GM23338 (cell line): ENCODE measurements at regions not wholly inside any gene's neighbourhood (a gene's known extent, or its start where the extent isn't known, plus 50 kb on each side); places are given as distances from the start of the nearest gene placed in this dataset.
"Not testable (repeated sequence)": the region's sequence is repeated elsewhere in the genome, so short reads cannot be mapped to it uniquely, and the experiment has no call there.

ENCODE experiments used
- ATAC-seq: fragments of 200-7000 bp; cut with Tn5 transposase; 3 replicates; pipeline ENCODE4 v1.9.1; 2020
- DNase-seq: peaks from one replicate; pipeline ENCODE4 v3.0.0-alpha.2; 2015; ENCODE audit warnings: low spot score
- H2AFZ ChIP-seq: fragments of 200-600 bp; sonication (generic); 2 replicates; pipeline ENCODE4 v1.8.0; 2016; ENCODE audit warnings: antibody characterized with exemption, mild to moderate bottlenecking, moderate library complexity
- H3F3A ChIP-seq: fragments of 200-600 bp; sonication (generic); replicated peaks from 2 replicates; pipeline ENCODE4 v1.8.0; 2017; ENCODE audit warnings: antibody characterized with exemption, mixed run types, low read depth
- H3K27ac ChIP-seq: fragments of 200-600 bp; sonication (generic); 2 replicates; pipeline ENCODE4 v1.6.1; 2016; ENCODE audit warnings: low read depth
- H3K27me3 ChIP-seq: fragments of 200-600 bp; sonication (generic); 2 replicates; pipeline ENCODE4 v1.8.0; 2016; ENCODE audit warnings: mild to moderate bottlenecking, mixed run types, moderate library complexity; ENCODE audit not compliant: insufficient read depth
- H3K36me3 ChIP-seq: fragments of 200-600 bp; sonication (generic); 2 replicates; pipeline ENCODE4 v1.8.0; 2016; ENCODE audit warnings: mild to moderate bottlenecking; ENCODE audit not compliant: insufficient read depth
- H3K4me1 ChIP-seq: fragments of 200-600 bp; sonication (generic); 2 replicates; pipeline ENCODE4 v1.8.0; 2016; ENCODE audit warnings: mild to moderate bottlenecking, moderate library complexity; ENCODE audit not compliant: insufficient read depth
- H3K4me2 ChIP-seq: fragments of 200-600 bp; sonication (generic); 2 replicates; pipeline ENCODE4 v1.7.1; 2017; ENCODE audit warnings: mixed run types
- H3K4me3 ChIP-seq: fragments of 200-600 bp; sonication (generic); 2 replicates; pipeline ENCODE4 v1.6.1; 2016; ENCODE audit warnings: mixed run types
- H3K79me2 ChIP-seq: fragments of 200-600 bp; sonication (generic); replicated peaks from 2 replicates; pipeline ENCODE4 v1.8.0; 2017; ENCODE audit warnings: mild to moderate bottlenecking; ENCODE audit not compliant: insufficient read depth
- H3K9me2 ChIP-seq: fragments of 200-600 bp; sonication (generic); 2 replicates; pipeline ENCODE4 v1.8.0; 2017; ENCODE audit not compliant: insufficient read depth
- H4K20me1 ChIP-seq: fragments of 200-600 bp; sonication (generic); replicated peaks from 2 replicates; pipeline ENCODE4 v1.8.0; 2017; ENCODE audit warnings: mild to moderate bottlenecking; ENCODE audit not compliant: insufficient read depth
- H3K27ac Mint-ChIP-seq: 2 replicates; pipeline ENCODE4 v1.8.0; 2020; ENCODE audit warnings: inconsistent platforms, mild to moderate bottlenecking, moderate library complexity, mixed read lengths
- H3K27me3 Mint-ChIP-seq: 3 replicates; pipeline ENCODE4 v1.8.0; 2022; ENCODE audit warnings: low read depth, mild to moderate bottlenecking, moderate library complexity, mixed read lengths, inconsistent platforms; ENCODE audit not compliant: insufficient read depth, poor library complexity
- H3K36me3 Mint-ChIP-seq: 3 replicates; pipeline ENCODE4 v1.8.0; 2021; ENCODE audit warnings: low read depth, mild to moderate bottlenecking, inconsistent platforms, moderate library complexity, mixed read lengths
- H3K4me1 Mint-ChIP-seq: 3 replicates; pipeline ENCODE4 v1.8.0; 2020; ENCODE audit warnings: mild to moderate bottlenecking, inconsistent platforms, mixed read lengths
- H3K4me3 Mint-ChIP-seq: 3 replicates; pipeline ENCODE4 v1.8.0; 2021; ENCODE audit warnings: moderate library complexity, mild to moderate bottlenecking, inconsistent platforms, mixed read lengths
- H3K9me3 Mint-ChIP-seq: 3 replicates; pipeline ENCODE4 v1.8.0; 2020; ENCODE audit warnings: moderate library complexity, mild to moderate bottlenecking, inconsistent platforms, mixed read lengths

GRCh38 chr2:110277054-110277453 lies 64.7 kb upstream of the MTLN start:
- not testable (repeated sequence) for H3K79me2 ChIP-seq, DNase-seq, H3K4me1 Mint-ChIP-seq, H3K27me3 Mint-ChIP-seq, H3K4me3 Mint-ChIP-seq, H3K27me3 ChIP-seq, H4K20me1 ChIP-seq, H3K4me3 ChIP-seq, H3K9me2 ChIP-seq, H3K4me2 ChIP-seq, H3F3A ChIP-seq, H3K36me3 ChIP-seq, H3K27ac ChIP-seq, H2AFZ ChIP-seq, H3K36me3 Mint-ChIP-seq, ATAC-seq, H3K9me3 Mint-ChIP-seq, H3K4me1 ChIP-seq, H3K27ac Mint-ChIP-seq

- not testable (repeated sequence) for H3K27ac Mint-ChIP-seq, H3K27ac ChIP-seq, H3K4me2 ChIP-seq, ATAC-seq, H3K4me1 Mint-ChIP-seq, H3K4me3 Mint-ChIP-seq, H3K4me1 ChIP-seq, H3K27me3 ChIP-seq, H2AFZ ChIP-seq, H3K79me2 ChIP-seq, H4K20me1 ChIP-seq, H3K9me3 Mint-ChIP-seq, H3K9me2 ChIP-seq, H3F3A ChIP-seq, H3K36me3 Mint-ChIP-seq, H3K4me3 ChIP-seq, DNase-seq, H3K27me3 Mint-ChIP-seq, H3K36me3 ChIP-seq
Observed at GRCh38 chr2:110276092-110276491, 63.7 kb upstream of the MTLN start.

GRCh38 chr2:110269674-110270073 lies 57.3 kb upstream of the MTLN start:
- DNase-seq, H3K4me3 Mint-ChIP-seq, H3K4me1 ChIP-seq, H3K4me2 ChIP-seq, H3K4me1 Mint-ChIP-seq, H3K36me3 ChIP-seq, H4K20me1 ChIP-seq, ATAC-seq, H2AFZ ChIP-seq, H3K79me2 ChIP-seq, H3K9me2 ChIP-seq, H3K36me3 Mint-ChIP-seq, H3K27me3 Mint-ChIP-seq, H3K27ac ChIP-seq, H3K27me3 ChIP-seq, H3F3A ChIP-seq, H3K9me3 Mint-ChIP-seq, H3K4me3 ChIP-seq, H3K27ac Mint-ChIP-seq: not testable (repeated sequence)

DNA sequence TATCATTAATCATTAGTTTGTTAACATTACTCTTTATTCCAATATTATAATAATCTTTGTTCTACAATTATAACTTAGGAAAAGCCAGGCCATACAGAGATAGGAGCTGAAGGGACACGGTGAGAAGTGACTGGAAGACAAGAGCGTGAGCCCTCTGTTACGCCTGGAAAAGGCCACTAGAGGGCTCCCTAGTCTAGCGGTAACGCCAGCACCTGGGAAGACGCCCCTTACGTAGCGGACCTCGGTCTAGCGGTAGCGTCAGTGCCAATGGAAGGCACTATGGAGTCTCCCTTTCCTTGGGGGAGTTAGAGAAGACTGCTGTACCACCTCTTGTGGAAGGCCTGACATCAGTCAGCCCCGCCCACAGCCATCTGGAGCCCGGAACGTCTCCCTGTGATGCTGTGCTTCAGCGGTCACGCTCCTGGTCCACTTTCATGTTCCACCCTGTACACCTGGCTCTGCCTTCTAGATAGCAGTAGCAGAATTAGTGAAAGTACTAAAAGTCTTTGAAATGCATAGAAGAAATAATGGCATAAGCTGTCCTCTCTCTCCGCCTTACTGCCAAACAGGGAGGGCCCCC lies 55.6 kb upstream of the MTLN start:
- H3K36me3 Mint-ChIP-seq, DNase-seq, H3K36me3 ChIP-seq, H3K4me3 Mint-ChIP-seq, H3K4me1 Mint-ChIP-seq, H3K9me3 Mint-ChIP-seq, H3K27ac ChIP-seq, H3K9me2 ChIP-seq, H3K79me2 ChIP-seq, H3K4me2 ChIP-seq, H3F3A ChIP-seq, H3K4me3 ChIP-seq, H3K27me3 ChIP-seq, H4K20me1 ChIP-seq, H3K27ac Mint-ChIP-seq, H3K4me1 ChIP-seq, H3K27me3 Mint-ChIP-seq, H2AFZ ChIP-seq: not testable (repeated sequence)
- ATAC-seq = peak; percentile 99

DNA sequence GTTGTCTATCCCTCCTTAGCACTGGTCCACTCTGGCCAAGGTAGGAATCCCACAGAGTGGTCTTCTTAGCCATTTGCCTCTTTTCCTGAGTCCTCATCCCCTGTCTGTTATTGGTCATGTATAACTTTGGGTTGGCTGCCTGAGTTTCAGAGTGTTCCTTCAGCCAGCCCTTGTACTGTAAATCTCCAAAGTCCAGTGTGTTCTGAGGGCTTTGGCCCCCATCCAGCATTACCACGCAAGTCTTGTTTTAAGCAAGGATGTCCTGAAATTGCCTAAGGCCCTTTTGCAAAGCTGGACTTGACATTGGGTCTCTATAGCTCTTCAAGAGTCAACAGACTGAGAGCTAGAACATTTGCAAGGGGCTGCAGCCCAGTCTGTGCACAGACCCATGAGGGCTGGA lies 52.5 kb upstream of the MTLN start:
- not testable (repeated sequence) for H3K4me3 ChIP-seq, H3K27ac Mint-ChIP-seq, H3K36me3 ChIP-seq, H4K20me1 ChIP-seq, H3K79me2 ChIP-seq, DNase-seq, H3K27ac ChIP-seq, H3K9me3 Mint-ChIP-seq, H3K4me1 Mint-ChIP-seq, ATAC-seq, H3K27me3 Mint-ChIP-seq, H3K36me3 Mint-ChIP-seq, H2AFZ ChIP-seq, H3K9me2 ChIP-seq, H3K4me1 ChIP-seq, H3K27me3 ChIP-seq, H3K4me3 Mint-ChIP-seq, H3F3A ChIP-seq, H3K4me2 ChIP-seq

DNA sequence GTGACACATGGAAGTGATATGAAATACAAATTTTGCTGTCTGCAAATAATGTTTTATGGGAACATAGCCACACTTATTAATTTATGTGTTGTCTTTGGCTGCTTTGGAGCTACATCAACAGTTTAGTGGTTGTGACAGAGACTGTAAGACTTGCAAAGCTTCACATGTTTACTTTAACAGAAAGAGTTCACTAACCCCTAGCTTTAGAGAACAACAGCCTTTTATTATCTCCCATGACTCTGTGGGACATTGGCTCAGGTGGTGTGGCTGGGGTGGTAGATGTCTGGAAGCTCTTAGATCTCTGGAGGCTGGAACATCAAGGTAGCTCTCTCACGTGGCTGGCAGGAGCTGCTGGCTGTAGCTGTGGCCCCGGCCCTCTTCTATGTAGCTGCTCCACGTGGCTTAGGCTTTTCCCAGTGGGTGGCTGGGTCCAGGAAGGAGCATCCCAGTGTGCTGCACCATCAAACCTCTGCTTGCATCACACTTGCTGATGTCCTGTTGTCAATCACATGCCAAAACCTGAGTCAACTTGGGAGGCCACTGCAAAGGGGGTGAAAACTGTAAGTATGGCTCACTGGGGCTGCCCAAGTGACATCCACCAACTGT lies 51.8 kb upstream of the MTLN start:
- not testable (repeated sequence) for H3K27ac Mint-ChIP-seq, H3K4me2 ChIP-seq, H3K27ac ChIP-seq, H3K27me3 Mint-ChIP-seq, ATAC-seq, H3K4me3 ChIP-seq, H3K4me1 ChIP-seq, H3K36me3 ChIP-seq, H3K4me1 Mint-ChIP-seq, H3K27me3 ChIP-seq, H3K79me2 ChIP-seq, H2AFZ ChIP-seq, H3K9me2 ChIP-seq, H3F3A ChIP-seq, DNase-seq, H3K9me3 Mint-ChIP-seq, H4K20me1 ChIP-seq, H3K4me3 Mint-ChIP-seq, H3K36me3 Mint-ChIP-seq

GRCh38 chr2:110263462-110263861 lies 51.1 kb upstream of the MTLN start:
- not testable (repeated sequence) for H3K4me1 Mint-ChIP-seq, H3K4me3 Mint-ChIP-seq

More at GRCh38 chr2:110263462-110263861, 51.1 kb upstream of the MTLN start:
- not testable (repeated sequence) for H3K79me2 ChIP-seq, H3K27ac Mint-ChIP-seq, H3K9me3 Mint-ChIP-seq, H3K27me3 Mint-ChIP-seq, H3K9me2 ChIP-seq, H3K4me2 ChIP-seq, H3F3A ChIP-seq, DNase-seq, H3K27ac ChIP-seq, H3K4me3 ChIP-seq, H3K27me3 ChIP-seq, H4K20me1 ChIP-seq, H3K4me1 ChIP-seq, H3K36me3 ChIP-seq, ATAC-seq, H2AFZ ChIP-seq, H3K36me3 Mint-ChIP-seq
